ENCODE measurements at regions not wholly inside any gene's neighbourhood (a gene's known extent, or its start where the extent isn't known, plus 50 kb on each side); places are given as distances from the start of the nearest gene placed in this dataset.

- Histone ChIP-seq H3K4me1 (ENCODE audit: insufficient read depth) (no peaks in the 10 kb centered on the region), H3K79me2 (replicated peaks; ENCODE audit: insufficient read depth) (no peaks in the 10 kb centered on the region), H3K4me3 (no peak overlapping the region), H3K36me3 (ENCODE audit: insufficient read depth) (no peaks in the 10 kb centered on the region), H3F3A (replicated peaks; ENCODE audit: low read depth) (no peaks in the 10 kb centered on the region), H3K27ac (ENCODE audit: low read depth) (no peak overlapping the region), H3K27me3 (ENCODE audit: insufficient read depth) (no peaks in the 10 kb centered on the region; the same call in 1 of the 2 replicates), H3K4me2 (no peak overlapping the region), H3K9me2 (ENCODE audit: insufficient read depth) (no peaks in the 10 kb centered on the region), H2AFZ (no peak overlapping the region), H4K20me1 (replicated peaks; ENCODE audit: insufficient read depth) (no peaks in the 10 kb centered on the region)
- no peak for ATAC-seq
- no peak overlapping the region for H3K27ac Mint-ChIP-seq
- DNase-seq (ENCODE audit: low spot score): no peak
- TF ChIP-seq EZH2phosphoT487 (IDR thresholded peaks at IDR 0.05; ENCODE audit: unreplicated experiment): no peak
- TF ChIP-seq CREB1 (CRISPR knock-in tag; IDR thresholded peaks at IDR 0.05; ENCODE audit: low read depth): no peak
- no peak for TF ChIP-seq ZNF114 (CRISPR knock-in tag; IDR thresholded peaks at IDR 0.05)
- no peak for TF ChIP-seq ZNF331 (CRISPR knock-in tag; IDR thresholded peaks at IDR 0.05; ENCODE audit: low read depth)
- no peak for TF ChIP-seq EZH2 (IDR thresholded peaks at IDR 0.05; ENCODE audit: low read depth, unreplicated experiment)
- TF ChIP-seq STAT1 (IDR thresholded peaks at IDR 0.05; ENCODE audit: unreplicated experiment): no peak
- TF ChIP-seq ETS1 (IDR thresholded peaks at IDR 0.05): no peak
- no peak for TF ChIP-seq NANOG (IDR thresholded peaks at IDR 0.05; ENCODE audit: borderline replicate concordance)
- H3K4me1 Mint-ChIP-seq: no peaks in the 10 kb centered on the region
- H3K9me3 Mint-ChIP-seq: peaks cover 50% of the 10 kb centered on the region
- H3K27me3 Mint-ChIP-seq (ENCODE audit: insufficient read depth, low read depth, poor library complexity): no peaks in the 10 kb centered on the region
- no peak overlapping the region for H3K4me3 Mint-ChIP-seq
- no peaks in the 10 kb centered on the region for H3K36me3 Mint-ChIP-seq (ENCODE audit: low read depth)
These were observed 66.6 kb upstream of the CPHXL start for GRCh38 chr16:75792771-75793492.

GRCh38 chr16:75793641-75794040 lies 67.4 kb upstream of the CPHXL start:
- Histone ChIP-seq H4K20me1 (replicated peaks; ENCODE audit: insufficient read depth) (no peaks in the 10 kb centered on the region), H3F3A (replicated peaks; ENCODE audit: low read depth) (no peaks in the 10 kb centered on the region), H3K9me2 (ENCODE audit: insufficient read depth) (no peaks in the 10 kb centered on the region), H3K36me3 (ENCODE audit: insufficient read depth) (no peaks in the 10 kb centered on the region), H2AFZ (no peak overlapping the region), H3K4me1 (ENCODE audit: insufficient read depth) (no peaks in the 10 kb centered on the region), H3K4me2 (no peak overlapping the region), H3K79me2 (replicated peaks; ENCODE audit: insufficient read depth) (no peaks in the 10 kb centered on the region), H3K27ac (ENCODE audit: low read depth) (no peak overlapping the region), H3K27me3 (ENCODE audit: insufficient read depth) (no peaks in the 10 kb centered on the region; the same call in 1 of the 2 replicates), H3K4me3 (no peak overlapping the region)
- Mint-ChIP-seq H3K9me3 (peaks cover 48% of the 10 kb centered on the region), H3K27ac (no peak overlapping the region), H3K4me3 (no peak overlapping the region), H3K27me3 (ENCODE audit: insufficient read depth, low read depth, poor library complexity) (no peaks in the 10 kb centered on the region), H3K36me3 (ENCODE audit: low read depth) (no peaks in the 10 kb centered on the region), H3K4me1 (no peaks in the 10 kb centered on the region)
- DNase-seq (ENCODE audit: low spot score) (no peak), ATAC-seq (no peak)
- TF ChIP-seq EZH2 (IDR thresholded peaks at IDR 0.05; ENCODE audit: low read depth, unreplicated experiment) (no peak), POLR2AphosphoS5 (IDR thresholded peaks at IDR 0.05; ENCODE audit: low read depth) (no peak), JUNB (IDR thresholded peaks at IDR 0.05; ENCODE audit: unreplicated experiment) (no peak), ZNF462 (CRISPR knock-in tag; IDR thresholded peaks at IDR 0.05) (no peak), STAT1 (IDR thresholded peaks at IDR 0.05; ENCODE audit: unreplicated experiment) (no peak), CREB1 (CRISPR knock-in tag; IDR thresholded peaks at IDR 0.05; ENCODE audit: low read depth) (no peak), ZNF114 (CRISPR knock-in tag; IDR thresholded peaks at IDR 0.05) (no peak), ETS1 (IDR thresholded peaks at IDR 0.05) (no peak)

All from GM23338 (cell line).